ENCODE measurements at regions not wholly inside any gene's neighbourhood (a gene's known extent, or its start where the extent isn't known, plus 50 kb on each side); places are given as distances from the start of the nearest gene placed in this dataset.

DNA sequence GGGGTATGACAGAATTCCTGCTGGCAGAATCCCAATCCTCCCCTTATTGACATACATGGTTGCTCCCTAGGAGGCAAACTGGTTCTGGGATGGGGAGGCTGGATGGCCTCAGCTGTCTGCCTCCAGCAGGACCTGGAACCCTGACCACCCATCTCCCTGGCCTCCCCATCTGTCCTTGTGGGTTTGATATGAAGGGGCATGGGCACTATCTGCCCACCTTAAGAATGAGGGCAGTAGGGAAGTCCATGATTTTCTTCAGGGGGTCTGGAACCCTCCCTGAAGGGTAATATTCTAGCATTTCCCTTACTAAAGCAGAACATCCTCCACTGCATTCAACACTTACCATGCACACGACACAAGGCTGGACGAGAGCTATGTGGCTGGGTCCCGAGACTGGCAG is 113.6 kb downstream of the VAPA start:
- WGBS = 98% methylated on average over 3 of the region's 3 CpGs
- DNase-seq (ENCODE audit: low spot score) = no peak
- intact Hi-C loops (cut with DNase I) = no loop called here
- H3K27ac ChIP-seq = no peak overlapping the region
- no peaks in the 10 kb centered on the region for H3K9me3 ChIP-seq
- H3K4me3 ChIP-seq = no peak overlapping the region
- H3K27me3 ChIP-seq (replicated peaks; ENCODE audit: insufficient read depth) = no peaks in the 10 kb centered on the region
- no peaks in the 10 kb centered on the region for H3K4me1 ChIP-seq (replicated peaks)
- H3K36me3 ChIP-seq = no peaks in the 10 kb centered on the region
- TF ChIP-seq POLR2A (IDR thresholded peaks at IDR 0.05) = no peak
- no peak for TF ChIP-seq POLR2AphosphoS5 (IDR thresholded peaks at IDR 0.05)
- no peak for TF ChIP-seq CTCF (IDR thresholded peaks at IDR 0.05)

DNA sequence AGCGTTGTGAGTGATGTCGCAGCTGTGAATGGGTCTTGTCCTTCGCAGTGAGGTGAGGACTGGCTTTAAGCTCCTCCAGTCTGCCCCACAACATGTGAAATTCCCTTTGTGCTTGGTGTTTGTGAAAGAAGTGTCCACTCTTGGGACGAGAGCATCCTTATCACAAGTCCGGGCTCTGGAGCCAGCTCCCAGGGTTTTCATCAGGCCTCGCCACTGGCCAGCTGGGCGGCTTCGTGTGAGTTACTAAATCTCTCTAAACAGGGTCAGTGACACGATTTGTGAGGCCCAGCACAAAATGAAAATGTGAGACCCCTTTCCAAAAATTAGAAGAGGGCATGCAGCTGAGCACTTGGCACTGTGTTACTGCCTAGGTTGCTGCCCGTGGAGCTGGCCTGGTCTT is 115.9 kb downstream of the VAPA start:
- Histone ChIP-seq H3K4me3 (no peak overlapping the region), H3K27ac (no peak overlapping the region), H3K4me1 (replicated peaks) (no peaks in the 10 kb centered on the region), H3K36me3 (no peaks in the 10 kb centered on the region), H3K27me3 (replicated peaks; ENCODE audit: insufficient read depth) (no peaks in the 10 kb centered on the region), H3K9me3 (no peaks in the 10 kb centered on the region)
- 90% methylated on average over 10 of the region's 10 CpGs for WGBS
- TF ChIP-seq POLR2AphosphoS5 (IDR thresholded peaks at IDR 0.05) (no peak), POLR2A (IDR thresholded peaks at IDR 0.05) (no peak), CTCF (IDR thresholded peaks at IDR 0.05) (no peak)
- DNase-seq (ENCODE audit: low spot score) = no peak
- intact Hi-C loops (cut with DNase I) = no loop called here

DNA sequence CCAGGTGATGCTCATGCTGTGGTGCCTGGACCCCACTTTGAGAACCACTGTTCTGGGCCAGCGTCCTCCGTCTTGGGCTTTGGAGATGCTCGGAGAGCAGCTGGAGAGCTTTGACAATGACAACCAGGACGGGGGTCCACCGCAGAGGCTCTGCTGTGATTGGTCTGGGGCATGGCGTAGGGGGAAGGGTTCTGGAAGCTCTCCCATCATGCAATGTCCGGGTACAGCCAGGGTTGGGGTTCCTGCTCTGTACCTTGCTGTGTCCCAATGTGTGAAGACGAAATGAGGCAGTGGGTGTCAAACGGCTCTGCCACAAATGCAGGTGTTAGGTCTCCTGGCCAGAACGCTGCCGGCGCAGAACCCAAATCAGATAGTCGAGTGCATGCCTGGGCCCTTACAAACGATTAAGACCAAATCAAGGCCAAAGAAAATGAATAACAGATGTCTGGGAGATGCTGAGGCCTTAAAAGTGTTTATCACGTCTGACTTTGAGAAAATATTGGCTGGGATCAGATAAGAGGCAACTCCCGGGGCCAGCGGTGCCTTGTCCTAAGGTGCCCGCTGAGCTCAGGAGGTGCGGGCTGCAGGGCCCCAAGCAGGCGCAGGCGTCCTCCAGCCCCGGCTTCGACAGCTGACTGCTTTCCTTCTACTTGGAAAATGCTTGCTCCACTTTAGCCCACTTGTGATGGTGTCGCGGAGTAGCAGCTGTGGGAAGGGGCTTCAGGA is 117.2 kb downstream of the VAPA start:
- intact Hi-C loops (cut with DNase I) = no loop called here
- TF ChIP-seq POLR2A (IDR thresholded peaks at IDR 0.05) = no peak
- TF ChIP-seq CTCF (IDR thresholded peaks at IDR 0.05) = no peak
- TF ChIP-seq POLR2AphosphoS5 (IDR thresholded peaks at IDR 0.05) = no peak
- WGBS = 79% methylated on average over 25 of the region's 25 CpGs

DNA sequence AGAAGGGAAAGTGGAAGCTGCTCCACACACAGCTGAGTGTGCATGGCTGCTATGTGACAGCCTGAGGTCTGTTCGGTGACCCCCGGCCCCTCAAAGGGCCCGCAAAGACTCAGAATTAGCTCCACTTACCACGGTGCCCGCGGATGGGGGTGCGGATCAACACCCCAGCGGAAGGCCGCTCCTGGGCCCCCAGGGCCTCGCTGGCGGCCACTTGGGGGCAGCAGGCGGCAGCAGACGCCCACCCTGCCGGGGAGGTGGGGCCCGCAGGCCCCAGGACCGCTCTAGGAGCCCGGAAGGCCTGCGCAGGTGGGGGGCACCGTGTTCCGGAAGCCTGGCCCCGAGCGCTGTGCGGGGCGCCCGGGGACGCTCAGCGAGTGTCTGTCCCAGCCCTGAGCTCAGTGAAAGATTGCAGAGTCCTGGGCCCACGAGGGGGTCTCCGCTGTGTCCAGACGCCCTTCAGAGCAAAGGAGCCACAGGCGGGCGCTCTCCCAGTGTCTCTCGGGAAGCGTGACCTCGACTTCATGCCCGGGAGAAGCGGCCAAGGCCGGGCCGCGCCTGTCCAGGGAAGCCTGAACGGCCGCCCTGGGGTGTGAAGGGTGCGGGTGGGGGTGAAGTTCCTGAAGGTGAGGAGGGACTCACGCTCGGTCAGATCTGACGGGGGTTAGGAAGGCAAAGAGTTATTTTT is 118.7 kb downstream of the VAPA start:
- no peaks in the 10 kb centered on the region for H3K36me3 ChIP-seq
- no peak for TF ChIP-seq POLR2A (IDR thresholded peaks at IDR 0.05)
- no peak for TF ChIP-seq CTCF (IDR thresholded peaks at IDR 0.05)
- TF ChIP-seq POLR2AphosphoS5 (IDR thresholded peaks at IDR 0.05) = no peak
- H3K27me3 ChIP-seq (replicated peaks; ENCODE audit: insufficient read depth) = no peaks in the 10 kb centered on the region
- no peak for DNase-seq (ENCODE audit: low spot score)
- no peaks in the 10 kb centered on the region for H3K9me3 ChIP-seq
- no peaks in the 10 kb centered on the region for H3K4me1 ChIP-seq (replicated peaks)
- 47% methylated on average over 29 of the region's 46 CpGs for WGBS
- no peak overlapping the region for H3K4me3 ChIP-seq
- H3K27ac ChIP-seq = no peak overlapping the region
- intact Hi-C loops (cut with DNase I) = no loop called here

More for the DNA sequence above, 117.2 kb downstream of the VAPA start:
- Histone ChIP-seq H3K27me3 (replicated peaks; ENCODE audit: insufficient read depth) (no peaks in the 10 kb centered on the region), H3K4me3 (no peak overlapping the region), H3K9me3 (no peaks in the 10 kb centered on the region), H3K36me3 (no peaks in the 10 kb centered on the region), H3K4me1 (replicated peaks) (no peaks in the 10 kb centered on the region), H3K27ac (no peak overlapping the region)
- DNase-seq (ENCODE audit: low spot score) = no peak

DNA sequence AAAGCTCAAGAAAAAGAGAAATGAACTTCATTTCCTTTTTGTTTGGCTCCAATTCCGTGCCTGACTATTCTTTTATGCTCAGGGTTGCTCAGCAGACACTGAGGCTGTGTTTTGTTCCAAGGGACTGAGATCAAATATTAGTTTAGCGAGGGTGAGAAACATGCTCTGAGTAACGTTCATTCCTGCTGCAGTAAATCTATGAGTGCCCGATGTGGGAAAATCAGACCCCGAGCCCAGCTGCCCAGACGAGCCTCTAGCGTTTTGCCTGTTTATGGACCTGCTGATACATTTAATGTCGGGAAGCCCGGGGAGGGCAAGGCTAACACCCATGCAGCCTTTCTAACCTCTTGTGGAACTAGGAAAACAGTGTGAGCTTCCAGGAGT is 119.2 kb downstream of the VAPA start:
- TF ChIP-seq CTCF (IDR thresholded peaks at IDR 0.05) = no peak
- no peak for TF ChIP-seq POLR2A (IDR thresholded peaks at IDR 0.05)
- TF ChIP-seq POLR2AphosphoS5 (IDR thresholded peaks at IDR 0.05) = no peak
- 17% methylated on average over 9 of the region's 9 CpGs for WGBS
- H3K9me3 ChIP-seq = no peaks in the 10 kb centered on the region
- intact Hi-C loops (cut with DNase I) = no loop called here
- H3K4me1 ChIP-seq (replicated peaks) = no peaks in the 10 kb centered on the region
- DNase-seq (ENCODE audit: low spot score) = no peak
- no peaks in the 10 kb centered on the region for H3K27me3 ChIP-seq (replicated peaks; ENCODE audit: insufficient read depth)
- H3K27ac ChIP-seq = no peak overlapping the region
- H3K4me3 ChIP-seq = no peak overlapping the region
- no peaks in the 10 kb centered on the region for H3K36me3 ChIP-seq

Data from prostate gland (tissue), 2 donors.